ENCODE measurements at regions not wholly inside any gene's neighbourhood (a gene's known extent, or its start where the extent isn't known, plus 50 kb on each side); places are given as distances from the start of the nearest gene placed in this dataset.

GRCh38 chrX:116226665-116227484 is 56.3 kb downstream of the AGTR2 start:
- no peak for DNase-seq (ENCODE audit: low read depth)
- no peak for TF ChIP-seq CTCF (conservative IDR thresholded peaks at IDR 0.05; ENCODE audit: low read depth, low read length)

GRCh38 chrX:116230130-116230898 is 59.8 kb downstream of the AGTR2 start:
- DNase-seq (ENCODE audit: low read depth): no peak
- no peak overlapping the region for H3K4me3 ChIP-seq (ENCODE audit: low read depth, low read length)
- no peak for TF ChIP-seq CTCF (conservative IDR thresholded peaks at IDR 0.05; ENCODE audit: low read depth, low read length)

More at GRCh38 chrX:116226665-116227484, 56.3 kb downstream of the AGTR2 start:
- H3K4me3 ChIP-seq (ENCODE audit: low read depth, low read length): no peak overlapping the region

GRCh38 chrX:116232833-116233232 is 62.3 kb downstream of the AGTR2 start:
- no peak for TF ChIP-seq CTCF (conservative IDR thresholded peaks at IDR 0.05; ENCODE audit: low read depth, low read length)
- DNase-seq (ENCODE audit: low read depth): peak; percentile 30
- no peak overlapping the region for H3K4me3 ChIP-seq (ENCODE audit: low read depth, low read length)

- DNase-seq (ENCODE audit: low read depth): no peak
- TF ChIP-seq CTCF (conservative IDR thresholded peaks at IDR 0.05; ENCODE audit: low read depth, low read length): no peak
- no peak overlapping the region for H3K4me3 ChIP-seq (ENCODE audit: low read depth, low read length)
These were observed 66.1 kb downstream of the AGTR2 start for GRCh38 chrX:116236666-116237065.

- no peak for DNase-seq (ENCODE audit: low read depth)
- no peak overlapping the region for H3K4me3 ChIP-seq (ENCODE audit: low read depth, low read length)
- no peak for TF ChIP-seq CTCF (conservative IDR thresholded peaks at IDR 0.05; ENCODE audit: low read depth, low read length)
These were observed 67.5 kb downstream of the AGTR2 start for GRCh38 chrX:116238093-116238492.

GRCh38 chrX:116238567-116239255 is 68.2 kb downstream of the AGTR2 start:
- no peak for DNase-seq (ENCODE audit: low read depth)
- no peak for TF ChIP-seq CTCF (conservative IDR thresholded peaks at IDR 0.05; ENCODE audit: low read depth, low read length)
- H3K4me3 ChIP-seq (ENCODE audit: low read depth, low read length): no peak overlapping the region

Data from epithelial cell of proximal tubule (primary cell).